WTC11 (cell line): ENCODE measurements at regions not wholly inside any gene's neighbourhood (a gene's known extent, or its start where the extent isn't known, plus 50 kb on each side); places are given as distances from the start of the nearest gene placed in this dataset.
A peak's percentile ranks its signal among the peaks of the same experiment; 100 is the strongest.

Experiments
- ATAC-seq: fragments of 200-7000 bp; cut with Tn5 transposase; 2 replicates; pipeline ENCODE4 v1.10.0; 2021; ENCODE audit warnings: mild to moderate bottlenecking, moderate library complexity
- CTCF ChIA-PET: fragments of 300-600 bp; sonication (Branson Sonifier 250); formaldehyde crosslinking; loops from one replicate; lab custom pipeline; 2021; ENCODE audit warnings: antibody characterized with exemption; lab: Charles Lee
- POLR2A ChIA-PET: fragments of 350-600 bp; sonication (Branson Sonifier 250); formaldehyde crosslinking; loops from one replicate; lab custom pipeline; 2021; ENCODE audit warnings: antibody characterized with exemption; lab: Charles Lee
- DNase-seq: peaks from one replicate; pipeline ENCODE4 v3.0.0; 2021; ENCODE audit warnings: low spot score
- H3K27ac Mint-ChIP-seq: 2 replicates; pipeline ENCODE4 v1.8.0; 2021; ENCODE audit warnings: mixed read lengths
- H3K27me3 Mint-ChIP-seq: 2 replicates; pipeline ENCODE4 v1.8.0; 2021; ENCODE audit warnings: low read depth, mild to moderate bottlenecking, moderate library complexity, mixed read lengths
- H3K36me3 Mint-ChIP-seq: 2 replicates; pipeline ENCODE4 v1.8.0; 2021; ENCODE audit warnings: mixed read lengths
- H3K4me1 Mint-ChIP-seq: 2 replicates; pipeline ENCODE4 v1.8.0; 2022; ENCODE audit warnings: mixed read lengths
- H3K4me3 Mint-ChIP-seq: 2 replicates; pipeline ENCODE4 v1.8.0; 2021; ENCODE audit warnings: mild to moderate bottlenecking, moderate library complexity, mixed read lengths
- H3K9me3 Mint-ChIP-seq: 2 replicates; pipeline ENCODE4 v1.8.0; 2021; ENCODE audit warnings: mixed read lengths
- ARID4B ChIP-seq: sonication (generic); formaldehyde crosslinking; IDR thresholded peaks from 2 replicates; pipeline ENCODE4 v1.8.0; 2023; ENCODE audit warnings: missing genetic modification reagents, mild to moderate bottlenecking, borderline replicate concordance
- CBFB ChIP-seq: sonication (generic); formaldehyde crosslinking; IDR thresholded peaks from 2 replicates; pipeline ENCODE4 v1.8.1; 2022; ENCODE audit warnings: mild to moderate bottlenecking, low read depth, missing genetic modification reagents
- CREB1 ChIP-seq: sonication (generic); formaldehyde crosslinking; IDR thresholded peaks from 2 replicates; pipeline ENCODE4 v1.8.0; 2023; ENCODE audit warnings: mild to moderate bottlenecking, missing genetic modification reagents
- ELF4 ChIP-seq: sonication (generic); formaldehyde crosslinking; IDR thresholded peaks from 2 replicates; pipeline ENCODE4 v1.8.1; 2022; ENCODE audit warnings: low read depth, mild to moderate bottlenecking, moderate library complexity, missing genetic modification reagents
- ETV6 ChIP-seq: sonication (generic); formaldehyde crosslinking; IDR thresholded peaks from 2 replicates; pipeline ENCODE4 v1.8.1; 2022; ENCODE audit warnings: mild to moderate bottlenecking, missing genetic modification reagents
- GABPB1 ChIP-seq: sonication (generic); formaldehyde crosslinking; IDR thresholded peaks from 2 replicates; pipeline ENCODE4 v1.8.1; 2023; ENCODE audit warnings: mild to moderate bottlenecking, missing genetic modification reagents
- GRHL2 ChIP-seq: fragments of 250-450 bp; sonication (Bioruptor Pico); IDR thresholded peaks from 2 replicates; pipeline ENCODE4 v1.8.0; 2022; ENCODE audit warnings: mild to moderate bottlenecking, moderate library complexity; ENCODE audit not compliant: insufficient replicate concordance, severe bottlenecking
- IRF1 ChIP-seq: sonication (generic); formaldehyde crosslinking; IDR thresholded peaks from 2 replicates; pipeline ENCODE4 v1.8.0; 2023; ENCODE audit warnings: missing genetic modification reagents
- MYBL2 ChIP-seq: sonication (generic); formaldehyde crosslinking; IDR thresholded peaks from 2 replicates; pipeline ENCODE4 v1.8.1; 2023; ENCODE audit warnings: mild to moderate bottlenecking, moderate library complexity, missing genetic modification reagents
- NR2C2 ChIP-seq: sonication (generic); formaldehyde crosslinking; IDR thresholded peaks from 2 replicates; pipeline ENCODE4 v1.8.0; 2022; ENCODE audit warnings: mild to moderate bottlenecking, missing genetic modification reagents
- RORB ChIP-seq: fragments of 250-450 bp; sonication (Bioruptor Pico); IDR thresholded peaks from 2 replicates; pipeline ENCODE4 v1.9.0; 2021; ENCODE audit warnings: mild to moderate bottlenecking
- SOX15 ChIP-seq: fragments of 250-450 bp; sonication (Bioruptor Pico); IDR thresholded peaks from 2 replicates; pipeline ENCODE4 v1.9.0; 2021; ENCODE audit warnings: mild to moderate bottlenecking
- STAT6 ChIP-seq: sonication (generic); formaldehyde crosslinking; conservative IDR thresholded peaks from 2 replicates; pipeline ENCODE4 v1.8.1; 2023; ENCODE audit warnings: mild to moderate bottlenecking, low read depth, missing genetic modification reagents, moderate library complexity
- USF2 ChIP-seq: sonication (generic); formaldehyde crosslinking; IDR thresholded peaks from 2 replicates; pipeline ENCODE4 v1.8.1; 2023; ENCODE audit warnings: mild to moderate bottlenecking, missing genetic modification reagents, moderate library complexity
- ZNF121 ChIP-seq: sonication (generic); formaldehyde crosslinking; IDR thresholded peaks from 2 replicates; pipeline ENCODE4 v1.8.0; 2023; ENCODE audit warnings: missing genetic modification reagents
- ZNF138 ChIP-seq: sonication (generic); formaldehyde crosslinking; conservative IDR thresholded peaks from 2 replicates; pipeline ENCODE4 v1.8.1; 2022; ENCODE audit warnings: mild to moderate bottlenecking, moderate library complexity, missing genetic modification reagents
- ZNF396 ChIP-seq: fragments of 250-450 bp; sonication (Bioruptor Pico); IDR thresholded peaks from 2 replicates; pipeline ENCODE4 v1.8.0; 2021; ENCODE audit warnings: mild to moderate bottlenecking, moderate library complexity, borderline replicate concordance
- ZNF425 ChIP-seq: fragments of 250-450 bp; sonication (Bioruptor Pico); conservative IDR thresholded peaks from 2 replicates; pipeline ENCODE4 v1.9.0; 2021; ENCODE audit warnings: mild to moderate bottlenecking
- ZSCAN18 ChIP-seq: fragments of 250-450 bp; sonication (Bioruptor Pico); IDR thresholded peaks from 2 replicates; pipeline ENCODE4 v2.1.2; 2022; ENCODE audit warnings: mild to moderate bottlenecking, moderate library complexity

- H3K27me3 Mint-ChIP-seq = no peaks in the 10 kb centered on the region
- no peaks in the 10 kb centered on the region; the same call in 1 of the 2 replicates for H3K9me3 Mint-ChIP-seq
- H3K4me3 Mint-ChIP-seq = no peak overlapping the region
- no peak for ATAC-seq
- no peak overlapping the region for H3K27ac Mint-ChIP-seq
- DNase-seq = no peak
- H3K36me3 Mint-ChIP-seq = 0 out of 2 replicates have a peak, but pooled peaks cover 2% of the 10 kb centered on the region
- H3K4me1 Mint-ChIP-seq = peaks cover 34% of the 10 kb centered on the region
- ChIA-PET POLR2A (interaction anchor here (0.6 kb wide), 1 partner anchor 184 kb away, joined by 4 read pairs; no protein-coding TSS in a partner anchor), CTCF (no interaction called here)
- TF ChIP-seq RORB (CRISPR knock-in tag) (no peak), ZNF396 (no peak), ZNF138 (CRISPR knock-in tag) (no peak), GRHL2 (CRISPR knock-in tag) (no peak), SOX15 (CRISPR knock-in tag) (no peak), USF2 (CRISPR knock-in tag) (no peak), CBFB (CRISPR knock-in tag) (no peak), MYBL2 (CRISPR knock-in tag) (no peak), STAT6 (CRISPR knock-in tag) (no peak), NR2C2 (CRISPR knock-in tag) (no peak), ZSCAN18 (CRISPR knock-in tag) (no peak), ZNF425 (no peak), CREB1 (no peak), ELF4 (CRISPR knock-in tag) (no peak)
Observed at GRCh38 chr4:181685461-181685860, 557.7 kb upstream of the TENM3 start.

GRCh38 chr4:181685911-181686310 lies 557.3 kb upstream of the TENM3 start:
- peaks cover 34% of the 10 kb centered on the region for H3K4me1 Mint-ChIP-seq
- CTCF ChIA-PET = no interaction called here
- no peak overlapping the region for H3K4me3 Mint-ChIP-seq
- no peaks in the 10 kb centered on the region; the same call in 1 of the 2 replicates for H3K9me3 Mint-ChIP-seq
- ATAC-seq (no peak), DNase-seq (no peak)
- H3K36me3 Mint-ChIP-seq = 0 out of 2 replicates have a peak, but pooled peaks cover 2% of the 10 kb centered on the region
- H3K27me3 Mint-ChIP-seq = no peaks in the 10 kb centered on the region
- H3K27ac Mint-ChIP-seq = peak overlapping the region; percentile 43; the same call in 1 of the 2 replicates
- POLR2A ChIA-PET = no interaction called here
- no peak for TF ChIP-seq GRHL2 (CRISPR knock-in tag)
- TF ChIP-seq ZNF121 (CRISPR knock-in tag) = no peak
- no peak for TF ChIP-seq USF2 (CRISPR knock-in tag)
- TF ChIP-seq ARID4B (CRISPR knock-in tag) = no peak
- no peak for TF ChIP-seq SOX15 (CRISPR knock-in tag)
- TF ChIP-seq IRF1 (CRISPR knock-in tag) = no peak
- no peak for TF ChIP-seq ETV6 (CRISPR knock-in tag)
- no peak for TF ChIP-seq GABPB1 (CRISPR knock-in tag)
